NCI-H128 (cell line): ENCODE measurements at regions not wholly inside any gene's neighbourhood (a gene's known extent, or its start where the extent isn't known, plus 50 kb on each side); places are given as distances from the start of the nearest gene placed in this dataset.

ENCODE experiments used
- DNase-seq: peaks from one replicate; lab custom pipeline; 2025; ENCODE audit not compliant: unreplicated experiment; lab: John Stamatoyannopoulos, UW

DNA sequence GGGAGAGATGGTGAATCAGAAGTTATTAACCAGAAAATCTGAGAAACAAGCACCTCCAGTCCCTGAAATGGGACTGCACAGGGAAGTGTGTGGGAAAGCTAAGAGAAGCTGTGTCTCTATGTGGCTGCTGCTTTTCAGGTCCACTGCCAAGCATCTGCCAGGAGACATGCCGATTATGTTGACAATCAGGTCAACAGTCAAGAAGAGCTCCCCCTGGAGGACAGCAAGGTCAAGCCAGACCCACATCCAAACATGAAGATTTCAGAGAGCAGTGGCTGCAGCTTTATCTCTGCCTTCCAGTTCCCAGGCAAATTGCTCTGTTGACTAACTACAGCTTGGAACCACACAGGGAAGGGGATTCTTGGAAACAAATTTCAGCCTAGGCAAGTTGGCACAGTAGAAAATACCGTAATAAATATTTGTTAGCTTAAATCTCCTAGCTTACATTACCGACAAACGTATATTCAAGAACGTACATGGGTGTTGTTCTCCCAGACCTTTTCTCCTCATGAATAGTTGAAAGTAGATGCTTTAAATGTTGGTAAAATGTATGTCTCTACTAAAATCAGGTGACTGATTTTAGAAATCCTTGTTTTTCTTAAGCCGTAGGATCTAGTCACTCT lies 394.5 kb upstream of the RARB start:
- DNase-seq = no peak

DNA sequence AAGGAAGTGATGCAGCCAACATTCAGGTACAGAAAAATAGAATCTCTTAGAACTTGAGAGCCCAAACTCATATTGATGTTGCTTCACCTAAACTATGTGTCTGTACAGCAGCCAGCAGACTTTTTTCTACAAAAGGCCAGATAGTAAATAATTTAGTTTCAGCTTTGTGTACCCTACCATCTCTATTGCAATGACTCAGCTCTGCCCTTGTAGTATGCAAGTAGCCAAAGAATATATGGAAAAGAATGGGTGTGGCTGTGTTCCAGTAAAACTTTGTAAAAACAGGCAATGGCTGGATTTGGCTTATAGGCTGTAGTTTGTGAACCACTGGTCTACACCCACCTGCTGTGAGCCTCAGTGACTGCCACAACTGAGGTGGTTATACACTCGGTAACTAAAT lies 392.5 kb upstream of the RARB start:
- DNase-seq = no peak

DNA sequence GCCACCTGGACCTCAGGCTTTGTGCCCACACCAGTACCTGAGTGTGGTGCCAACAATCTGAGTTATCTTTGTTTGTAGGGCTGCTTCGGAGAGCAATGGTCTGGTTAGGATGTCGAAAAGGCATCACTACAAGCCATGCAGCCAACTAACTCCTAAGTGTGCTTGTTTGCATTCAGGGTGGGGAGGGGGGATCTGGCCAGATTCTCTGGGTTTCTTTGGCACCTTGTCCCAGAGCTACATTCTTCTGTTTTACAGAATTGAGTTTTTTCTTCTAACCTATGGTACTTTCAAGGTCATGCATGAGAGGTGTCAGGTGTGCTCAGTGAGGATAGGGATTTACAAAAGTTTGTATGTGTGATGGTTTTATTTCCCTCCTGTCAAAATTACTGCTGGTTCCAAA lies 391.4 kb upstream of the RARB start:
- DNase-seq = no peak

- no peak for DNase-seq
Observed at GRCh38 chr3:25037049-25037547, 391.0 kb upstream of the RARB start.

DNA sequence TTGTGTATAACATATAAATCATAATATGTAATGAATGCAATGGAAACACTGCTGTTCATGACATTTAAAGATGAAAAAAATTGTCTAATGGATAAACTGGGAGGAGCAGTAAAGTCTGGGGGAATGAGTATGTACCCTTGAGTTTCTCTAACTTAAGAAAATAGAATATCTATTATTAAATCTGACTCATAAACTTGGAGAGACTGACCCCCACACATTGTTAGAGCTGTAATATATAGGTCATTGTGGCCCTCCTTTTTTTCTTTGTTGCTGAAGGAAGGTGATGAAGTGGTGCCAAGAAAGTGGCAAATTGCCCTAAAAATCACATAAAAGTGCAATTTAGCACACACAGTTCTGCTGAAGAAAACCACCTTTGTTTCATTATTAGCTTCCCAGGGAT lies 389.8 kb upstream of the RARB start:
- no peak for DNase-seq

DNA sequence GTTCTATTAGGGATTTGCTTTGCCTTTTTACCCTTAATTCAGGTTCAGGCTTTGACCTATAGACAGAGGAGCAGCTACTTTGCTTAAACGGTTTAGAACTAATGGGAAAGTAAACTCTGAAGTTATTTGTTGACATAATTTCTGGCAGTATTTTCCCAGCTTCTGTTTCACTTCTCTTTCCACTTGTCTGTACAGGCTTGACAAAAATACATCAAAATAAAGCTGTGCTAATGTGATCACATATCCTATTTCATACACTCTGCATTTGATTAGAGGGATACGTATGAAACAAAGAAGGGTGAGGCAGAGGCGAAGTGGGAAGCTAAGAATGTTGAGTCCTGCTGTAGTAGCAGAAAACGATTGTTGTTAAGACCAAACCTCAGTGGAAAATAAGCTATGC lies 389.1 kb upstream of the RARB start:
- DNase-seq = peak; percentile 27

- no peak for DNase-seq
Observed at GRCh38 chr3:25040748-25041147, 387.3 kb upstream of the RARB start.

DNA sequence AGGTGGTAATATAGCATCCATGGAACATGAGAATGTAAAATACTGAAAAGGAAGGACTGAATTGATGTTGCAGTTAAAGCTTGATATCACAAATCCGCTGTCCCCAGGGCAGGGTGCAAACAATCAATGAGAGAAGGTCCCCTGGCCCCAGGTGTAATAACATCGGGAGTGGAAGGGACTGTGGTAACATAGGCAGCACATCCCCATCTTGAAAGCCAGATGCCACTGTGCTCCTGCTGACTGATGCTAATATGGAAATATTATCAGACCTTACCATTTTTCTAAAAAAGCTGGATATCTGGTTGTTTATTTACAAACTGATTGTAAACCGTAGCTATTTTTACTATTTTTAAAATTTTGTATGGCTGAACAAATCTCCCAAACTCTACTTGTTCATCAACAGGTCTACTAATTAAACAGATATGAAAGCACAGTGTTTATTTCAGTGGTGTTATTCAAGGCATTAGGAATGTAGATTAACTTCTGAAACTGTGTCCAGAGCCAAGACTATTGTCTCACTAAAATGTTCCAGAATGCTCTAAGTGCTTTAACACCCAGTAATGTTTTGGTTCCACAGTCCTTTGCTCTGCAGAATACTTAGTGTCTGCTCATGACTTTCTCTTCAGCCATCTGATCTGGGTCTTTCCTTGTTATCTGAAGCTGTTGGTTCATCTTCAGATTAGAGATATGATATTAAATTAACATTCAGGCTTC lies 386.0 kb upstream of the RARB start:
- DNase-seq = no peak

- no peak for DNase-seq
Observed at GRCh38 chr3:25043177-25043576, 384.9 kb upstream of the RARB start.

- DNase-seq = no peak
Observed at GRCh38 chr3:25043749-25044148, 384.3 kb upstream of the RARB start.

GRCh38 chr3:25044762-25045710 lies 383.0 kb upstream of the RARB start:
- DNase-seq = no peak

- no peak for DNase-seq
Observed at GRCh38 chr3:25046911-25047771, 380.9 kb upstream of the RARB start.

DNA sequence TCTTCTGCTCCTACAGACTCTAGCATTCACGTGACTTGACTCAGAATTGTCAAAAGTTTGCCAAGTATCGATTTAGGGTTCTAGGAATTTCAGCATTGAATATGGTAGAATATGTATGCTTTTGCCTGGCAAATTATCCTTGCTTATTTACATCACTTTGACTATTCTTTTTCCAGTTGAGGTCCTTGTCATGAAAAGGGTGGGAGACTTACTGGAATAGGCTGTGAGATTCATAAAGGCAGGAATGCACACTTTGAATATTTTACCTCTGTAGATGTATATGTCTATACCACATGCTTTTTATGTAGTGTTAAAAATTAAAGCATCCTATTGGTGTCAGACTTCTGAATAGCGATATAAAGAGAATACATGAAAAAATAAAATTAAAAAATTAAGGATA lies 378.8 kb upstream of the RARB start:
- no peak for DNase-seq

DNA sequence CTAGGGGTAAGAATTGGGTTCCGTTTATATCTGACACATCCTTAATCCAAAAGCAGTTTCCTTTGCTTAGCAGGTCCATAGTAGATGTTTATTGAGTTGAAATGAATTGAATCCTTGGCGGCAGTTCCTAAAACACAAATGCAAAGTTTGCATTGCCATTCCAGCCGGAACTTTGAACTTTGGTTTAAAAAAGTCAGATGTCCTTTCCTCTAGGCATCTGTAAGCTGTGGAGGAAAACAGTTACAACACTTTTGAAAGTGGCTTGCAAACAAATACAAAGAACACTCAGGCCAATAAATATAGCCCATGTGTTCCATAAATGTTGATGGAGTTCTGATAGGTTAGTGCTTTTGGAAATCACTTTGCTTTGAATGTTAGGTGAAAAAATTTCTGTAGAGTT lies 374.7 kb upstream of the RARB start:
- no peak for DNase-seq

DNA sequence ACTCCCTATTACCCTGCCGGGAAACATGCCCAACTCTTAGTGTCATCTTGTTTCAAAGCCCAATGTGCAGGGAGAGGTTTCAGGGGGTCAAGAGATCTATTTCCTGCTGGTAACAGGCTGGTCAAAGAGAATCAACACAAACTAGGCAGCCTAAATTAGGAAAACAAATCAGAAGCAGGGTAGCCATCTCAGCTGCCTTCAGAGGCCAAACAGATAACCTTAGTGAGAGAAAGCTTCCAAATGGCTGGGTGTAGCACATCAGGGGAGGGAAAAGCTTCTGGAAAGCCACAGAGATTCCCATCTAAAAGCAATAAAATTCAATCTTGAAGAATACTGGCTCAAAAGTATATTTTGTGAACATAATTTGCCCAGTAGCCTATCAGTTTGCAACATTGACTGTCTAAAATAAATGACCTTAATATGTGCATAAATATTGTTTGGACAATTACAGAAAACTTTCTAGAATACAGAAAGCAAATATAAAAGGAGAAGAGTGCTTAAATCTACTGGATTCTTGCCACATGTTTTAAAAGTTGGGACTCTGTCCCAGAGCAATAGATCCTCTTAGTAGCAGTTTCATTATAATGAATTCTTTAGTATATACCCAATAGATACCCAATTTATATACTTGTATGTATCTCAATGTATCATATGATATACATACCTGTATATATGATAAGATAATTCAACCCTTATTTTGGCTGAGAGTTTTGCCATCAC lies 371.9 kb upstream of the RARB start:
- no peak for DNase-seq

DNA sequence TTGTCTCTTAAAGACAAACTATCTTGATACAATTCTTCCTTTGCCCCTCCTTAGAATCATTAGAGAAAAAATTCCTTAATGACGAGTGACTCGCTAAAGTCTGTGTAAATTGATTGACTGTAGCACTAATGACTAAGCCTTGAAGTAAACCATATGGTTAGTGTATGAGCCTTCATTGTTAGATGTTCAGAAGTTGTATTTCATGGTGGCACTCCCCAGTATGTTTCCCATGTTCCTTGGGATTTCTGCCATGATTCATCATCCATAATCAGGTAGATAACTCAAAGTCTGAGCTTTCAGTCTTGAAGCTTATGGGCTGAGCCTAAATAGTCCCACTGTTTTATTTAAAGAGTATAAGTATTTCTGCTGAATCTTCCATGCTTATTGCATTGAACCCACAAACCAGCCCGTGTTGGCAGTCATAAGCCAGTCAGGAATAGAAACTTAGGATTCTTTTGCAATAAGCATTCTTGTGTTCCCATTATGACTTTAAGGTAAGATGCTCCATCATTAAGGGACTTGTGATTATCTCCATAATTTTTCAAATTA lies 371.2 kb upstream of the RARB start:
- no peak for DNase-seq

- DNase-seq = no peak
Observed at GRCh38 chr3:25057379-25057778, 370.7 kb upstream of the RARB start.

- no peak for DNase-seq
Observed at GRCh38 chr3:25064681-25065080, 363.4 kb upstream of the RARB start.

GRCh38 chr3:25069970-25070369 lies 358.1 kb upstream of the RARB start:
- DNase-seq = no peak

DNA sequence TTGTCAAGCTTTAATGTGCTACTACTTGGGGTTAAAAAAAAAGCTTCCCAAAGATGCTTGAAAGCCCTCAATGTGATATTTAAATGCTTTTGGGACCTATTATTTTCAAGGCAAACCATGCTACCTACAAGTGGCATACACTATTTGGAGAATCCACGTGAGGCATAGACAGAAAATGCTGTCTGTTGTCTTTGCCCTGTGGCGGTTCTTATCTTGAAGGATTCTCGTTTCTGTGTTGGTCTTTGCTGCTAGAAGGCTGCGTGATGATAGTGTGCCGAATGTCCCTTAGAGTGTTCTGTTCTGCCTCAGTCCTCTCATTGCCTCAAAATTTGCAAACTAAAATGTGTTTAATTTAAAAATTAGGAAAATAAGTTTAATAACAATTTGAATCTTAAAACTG lies 356.2 kb upstream of the RARB start:
- no peak for DNase-seq
